Uterus (tissue), 3 donors: ENCODE measurements at regions not wholly inside any gene's neighbourhood (a gene's known extent, or its start where the extent isn't known, plus 50 kb on each side); places are given as distances from the start of the nearest gene placed in this dataset.

ENCODE experiments used
- DNase-seq, 2 donors: peaks; one replicate each; pipeline ENCODE4 v3.0.0-alpha.2; 2019 to 2020
- H3K27ac ChIP-seq, 2 donors: fragments of 200-600 bp; sonication (generic); 1 replicate in 1 of 2; 2 replicates in 1 of 2; pipeline ENCODE4 v1.5.1; 2016 to 2018
- H3K27me3 ChIP-seq, 2 donors: fragments of 200-600 bp; sonication (generic); one replicate each; pipeline ENCODE4 v1.5.1; 2018 to 2019; ENCODE audit warnings: control low read depth in 1 of 2
- H3K36me3 ChIP-seq, 2 donors: fragments of 200-600 bp; sonication (generic); one replicate each; pipeline ENCODE4 v1.5.1; 2019; ENCODE audit warnings: control low read depth in 1 of 2
- H3K4me1 ChIP-seq, 2 donors: fragments of 200-600 bp; sonication (generic); one replicate each; pipeline ENCODE4 v1.5.1; 2018 to 2019; ENCODE audit warnings: control low read depth in 1 of 2
- H3K4me3 ChIP-seq, 2 donors: fragments of 200-600 bp; sonication (generic); 1 replicate in 1 of 2; 2 replicates in 1 of 2; pipeline ENCODE4 v1.5.1; 2018 to 2019; ENCODE audit warnings: mild to moderate bottlenecking in 1 of 2
- H3K9me3 ChIP-seq, 2 donors: fragments of 200-600 bp; sonication (generic); one replicate each; pipeline ENCODE4 v1.5.1; 2019; ENCODE audit warnings: control low read depth in 1 of 2
- CTCF ChIP-seq, 4 experiments: fragments of 200-600 bp in 2 of 4; fragments of 450-650 bp in 2 of 4; sonication (generic) in 2 of 4; IDR thresholded peaks; one replicate each; pipeline ENCODE4 v1.5.1; 2016 to 2019; ENCODE audit warnings: antibody characterized with exemption in 4 of 4, mild to moderate bottlenecking in 2 of 4, moderate library complexity in 1 of 4
- POLR2A ChIP-seq, 2 donors: fragments of 450-650 bp; IDR thresholded peaks; one replicate each; pipeline ENCODE4 v1.6.1; 2016; ENCODE audit warnings: antibody characterized with exemption in 2 of 2, mild to moderate bottlenecking in 1 of 2, moderate library complexity in 1 of 2
- intact Hi-C: fragments of 100-400 bp; cut with DNase I; formaldehyde crosslinking; loops from one replicate; pipeline ENCODE4 v1.15.1; 2023; ENCODE audit warnings: low total_unique reads
- donor health status: DM: yes; HTN: yes; CAD: no.

DNA sequence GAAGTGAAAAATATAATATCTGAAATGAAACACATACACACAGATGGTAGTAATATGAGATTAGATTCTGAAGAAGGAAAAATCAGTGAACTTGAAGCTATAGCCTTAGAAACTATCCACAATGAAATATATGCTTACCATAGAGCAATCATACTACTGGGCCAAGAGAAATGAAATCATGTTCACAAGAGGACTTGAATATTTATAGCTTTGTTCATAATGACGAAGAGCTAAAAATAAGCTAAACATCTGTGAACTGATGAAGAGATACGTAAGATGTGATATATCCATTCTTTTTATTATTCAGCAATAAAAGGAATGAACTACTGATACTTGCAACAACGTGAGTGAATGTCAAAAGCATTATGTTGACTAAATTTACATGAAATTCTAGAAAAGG is 92.6 kb upstream of the ALDH1B1 start:
- Histone ChIP-seq H3K4me3 (no peak overlapping the region), H3K36me3 (no peaks in the 10 kb centered on the region), H3K4me1 (no peaks in the 10 kb centered on the region), H3K27ac (no peak overlapping the region), H3K9me3 (no peaks in the 10 kb centered on the region), H3K27me3 (no peaks in the 10 kb centered on the region)
- no peak for DNase-seq
- intact Hi-C loops, result no loop called here
- TF ChIP-seq CTCF (IDR thresholded peaks at IDR 0.05) (no peak), POLR2A (IDR thresholded peaks at IDR 0.05) (no peak)

GRCh38 chr9:38298904-38299303 is 93.6 kb upstream of the ALDH1B1 start:
- intact Hi-C loops, result no loop called here
- H3K4me1 ChIP-seq, result no peaks in the 10 kb centered on the region

GRCh38 chr9:38298503-38298902 is 94.0 kb upstream of the ALDH1B1 start:
- H3K9me3 ChIP-seq, result no peaks in the 10 kb centered on the region
- H3K27ac ChIP-seq, result no peak overlapping the region
- no peak for TF ChIP-seq CTCF (IDR thresholded peaks at IDR 0.05)
- no peak for TF ChIP-seq POLR2A (IDR thresholded peaks at IDR 0.05)
- H3K36me3 ChIP-seq, result no peaks in the 10 kb centered on the region
- no peak overlapping the region for H3K4me3 ChIP-seq
- no peak for DNase-seq
- no peaks in the 10 kb centered on the region for H3K4me1 ChIP-seq
- H3K27me3 ChIP-seq, result no peaks in the 10 kb centered on the region
- intact Hi-C loops, result no loop called here

More at GRCh38 chr9:38298904-38299303, 93.6 kb upstream of the ALDH1B1 start:
- H3K4me3 ChIP-seq, result no peak overlapping the region
- no peaks in the 10 kb centered on the region for H3K27me3 ChIP-seq
- no peaks in the 10 kb centered on the region for H3K36me3 ChIP-seq
- H3K27ac ChIP-seq, result no peak overlapping the region
- TF ChIP-seq POLR2A (IDR thresholded peaks at IDR 0.05) (no peak), CTCF (IDR thresholded peaks at IDR 0.05) (no peak)
- H3K9me3 ChIP-seq, result no peaks in the 10 kb centered on the region
- DNase-seq, result no peak

GRCh38 chr9:38296807-38297206 is 95.7 kb upstream of the ALDH1B1 start:
- TF ChIP-seq CTCF (IDR thresholded peaks at IDR 0.05) (no peak), POLR2A (IDR thresholded peaks at IDR 0.05) (no peak)
- no peak overlapping the region for H3K4me3 ChIP-seq
- H3K27ac ChIP-seq, result no peak overlapping the region
- no peaks in the 10 kb centered on the region for H3K4me1 ChIP-seq
- intact Hi-C loops, result no loop called here
- H3K36me3 ChIP-seq, result no peaks in the 10 kb centered on the region
- DNase-seq, result no peak
- H3K27me3 ChIP-seq, result no peaks in the 10 kb centered on the region
- no peaks in the 10 kb centered on the region for H3K9me3 ChIP-seq

DNA sequence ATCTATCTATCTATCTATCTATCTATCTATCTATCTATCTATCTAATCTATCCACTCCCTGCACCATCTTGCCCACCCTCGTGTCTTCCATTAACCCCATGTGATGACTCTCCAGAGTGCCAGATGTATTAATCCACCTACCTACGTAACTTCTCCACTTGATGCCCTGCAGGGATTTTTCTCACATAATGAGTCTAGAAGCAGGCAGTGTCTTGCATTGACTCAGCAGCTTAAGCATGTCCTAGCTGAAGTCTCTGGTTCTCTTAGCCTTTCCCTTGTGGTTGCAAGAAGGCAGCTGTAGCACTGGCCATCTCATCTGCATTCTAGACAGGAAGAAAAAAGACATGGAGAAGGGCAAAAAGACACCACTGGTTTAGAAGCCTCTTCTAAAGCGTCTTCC is 96.7 kb upstream of the ALDH1B1 start:
- H3K9me3 ChIP-seq, result no peaks in the 10 kb centered on the region
- H3K27ac ChIP-seq, result no peak overlapping the region
- no peak overlapping the region for H3K4me3 ChIP-seq
- H3K27me3 ChIP-seq, result no peaks in the 10 kb centered on the region
- intact Hi-C loops, result no loop called here
- H3K4me1 ChIP-seq, result no peaks in the 10 kb centered on the region
- no peak for DNase-seq
- H3K36me3 ChIP-seq, result no peaks in the 10 kb centered on the region
- TF ChIP-seq POLR2A (IDR thresholded peaks at IDR 0.05) (no peak), CTCF (IDR thresholded peaks at IDR 0.05) (no peak)
